Activated CD8-positive, alpha-beta memory T cell treated with anti-CD3 and anti-CD28 coated beads, Interleukin-2, amount 10 ng/mL, durations not matched to agents 7 days and 5 days (primary cell): ENCODE measurements at regions not wholly inside any gene's neighbourhood (a gene's known extent, or its start where the extent isn't known, plus 50 kb on each side); places are given as distances from the start of the nearest gene placed in this dataset.

Experiments used
- ATAC-seq: fragments of 150-1000 bp; cut with Tn5 transposase; one replicate; pipeline ENCODE4 v1.10.0; 2021; ENCODE audit warnings: moderate library complexity
- CTCF ChIA-PET: fragments of 350-600 bp; sonication (Branson Sonifier 250); formaldehyde crosslinking; loops from one replicate; lab custom pipeline; 2021; ENCODE audit warnings: antibody characterized with exemption; lab: Charles Lee
- DNase-seq: peaks from one replicate; pipeline ENCODE4 v3.0.0-alpha.2; 2020
- H3K27ac Mint-ChIP-seq: one replicate; pipeline ENCODE4 v1.8.0; 2021; ENCODE audit warnings: mild to moderate bottlenecking, mixed read lengths
- H3K27me3 Mint-ChIP-seq: one replicate; pipeline ENCODE4 v1.8.0; 2021; ENCODE audit warnings: mixed read lengths
- H3K36me3 Mint-ChIP-seq: one replicate; pipeline ENCODE4 v1.8.0; 2021; ENCODE audit warnings: mild to moderate bottlenecking, mixed read lengths
- H3K4me1 Mint-ChIP-seq: one replicate; pipeline ENCODE4 v1.8.0; 2021; ENCODE audit warnings: mixed read lengths
- H3K4me3 Mint-ChIP-seq: one replicate; pipeline ENCODE4 v1.8.0; 2021; ENCODE audit warnings: mild to moderate bottlenecking, moderate library complexity, mixed read lengths
- H3K9me3 Mint-ChIP-seq: one replicate; pipeline ENCODE4 v1.8.0; 2022; ENCODE audit warnings: low read depth, mixed read lengths

DNA sequence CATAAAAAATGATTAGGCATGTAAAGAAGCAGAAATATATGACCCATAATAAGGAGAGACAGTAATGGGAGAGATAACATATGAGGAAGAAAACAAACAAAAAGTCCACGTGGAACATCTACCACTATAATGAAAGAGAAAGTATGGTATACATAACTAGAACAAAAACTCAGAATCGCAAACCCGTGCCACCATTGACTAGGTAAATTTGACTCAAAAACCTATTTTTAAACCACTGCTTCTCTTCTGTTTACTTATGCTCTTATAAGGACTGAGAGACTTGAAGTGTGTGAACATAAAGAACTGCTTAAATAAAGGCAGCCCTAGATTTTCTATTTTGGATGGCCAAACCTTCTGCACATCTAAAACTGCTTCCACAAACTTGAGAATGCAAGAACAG lies 330.7 kb downstream of the CAAP1 start:
- H3K27me3 Mint-ChIP-seq: no peaks in the 10 kb centered on the region
- no peak overlapping the region for H3K4me3 Mint-ChIP-seq
- no peaks in the 10 kb centered on the region for H3K36me3 Mint-ChIP-seq
- no peaks in the 10 kb centered on the region for H3K4me1 Mint-ChIP-seq
- CTCF ChIA-PET: no interaction called here
- H3K27ac Mint-ChIP-seq: no peak overlapping the region
- H3K9me3 Mint-ChIP-seq: peaks cover 7% of the 10 kb centered on the region
- DNase-seq (no peak), ATAC-seq (no peak)

DNA sequence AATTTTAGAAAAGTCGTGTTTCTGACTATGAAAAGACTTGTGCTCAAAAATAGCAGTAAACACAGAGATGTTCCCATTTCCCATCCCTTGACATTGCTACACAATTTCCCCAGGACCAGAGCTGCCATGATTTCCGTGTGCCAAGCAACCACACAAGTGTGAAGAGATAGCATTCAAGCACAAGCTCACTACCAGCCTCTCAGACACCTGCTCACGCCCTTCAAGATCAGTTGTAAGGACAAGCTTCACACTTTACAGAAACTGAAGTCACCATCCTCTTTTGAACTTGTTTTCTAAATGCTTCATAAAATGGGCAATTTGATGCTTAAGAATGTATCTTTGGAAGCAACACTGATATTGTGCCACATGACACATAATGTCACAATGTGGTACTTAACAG lies 333.1 kb downstream of the CAAP1 start:
- Mint-ChIP-seq H3K9me3 (peaks cover 13% of the 10 kb centered on the region), H3K4me1 (no peaks in the 10 kb centered on the region), H3K27me3 (no peaks in the 10 kb centered on the region), H3K27ac (no peak overlapping the region), H3K4me3 (no peak overlapping the region), H3K36me3 (no peaks in the 10 kb centered on the region)
- CTCF ChIA-PET: no interaction called here
- ATAC-seq: no peak
- no peak for DNase-seq

- Mint-ChIP-seq H3K27ac (no peak overlapping the region), H3K4me1 (no peaks in the 10 kb centered on the region), H3K9me3 (peaks cover 7% of the 10 kb centered on the region), H3K27me3 (no peaks in the 10 kb centered on the region), H3K36me3 (no peaks in the 10 kb centered on the region), H3K4me3 (no peak overlapping the region)
- CTCF ChIA-PET: no interaction called here
- DNase-seq (no peak), ATAC-seq (no peak)
Observed at GRCh38 chr9:26551971-26552370, 340.6 kb downstream of the CAAP1 start.

- Mint-ChIP-seq H3K27ac (no peak overlapping the region), H3K9me3 (peaks cover 6% of the 10 kb centered on the region), H3K36me3 (no peaks in the 10 kb centered on the region), H3K4me3 (no peak overlapping the region), H3K27me3 (no peaks in the 10 kb centered on the region), H3K4me1 (no peaks in the 10 kb centered on the region)
- DNase-seq (no peak), ATAC-seq (no peak)
- CTCF ChIA-PET: no interaction called here
Observed at GRCh38 chr9:26551451-26551850, 341.2 kb downstream of the CAAP1 start.

DNA sequence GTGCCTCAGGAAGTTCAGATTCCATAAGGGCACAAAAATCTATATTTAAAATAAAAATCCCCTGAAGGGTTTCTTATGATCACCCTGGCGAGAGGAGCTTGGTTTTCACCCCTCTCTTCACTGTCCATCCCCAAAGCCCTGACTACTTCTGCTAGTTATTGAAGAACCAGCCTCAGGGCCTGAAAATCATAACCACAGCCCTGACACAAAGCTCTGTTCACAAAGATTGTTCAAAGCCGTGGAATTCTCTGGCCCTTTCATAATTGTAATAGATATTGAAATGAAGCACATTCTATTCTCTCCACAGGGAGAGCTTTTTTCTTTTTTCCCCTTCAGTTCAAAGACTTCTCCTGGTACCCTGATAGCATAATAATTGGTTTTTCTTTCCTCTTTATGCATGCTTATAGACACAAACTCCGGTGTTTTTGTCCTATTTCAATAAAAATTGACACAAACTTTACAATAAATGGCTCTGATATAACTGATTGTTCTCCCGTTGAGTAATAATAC lies 343.8 kb downstream of the CAAP1 start:
- CTCF ChIA-PET: no interaction called here
- Mint-ChIP-seq H3K27ac (no peak overlapping the region), H3K36me3 (no peaks in the 10 kb centered on the region), H3K4me1 (no peaks in the 10 kb centered on the region), H3K4me3 (no peak overlapping the region), H3K9me3 (no peaks in the 10 kb centered on the region), H3K27me3 (no peaks in the 10 kb centered on the region)
- DNase-seq (no peak), ATAC-seq (no peak)

GRCh38 chr9:26539867-26540493 lies 352.6 kb downstream of the CAAP1 start:
- Mint-ChIP-seq H3K9me3 (peaks cover 8% of the 10 kb centered on the region), H3K4me3 (no peak overlapping the region), H3K4me1 (no peaks in the 10 kb centered on the region), H3K36me3 (no peaks in the 10 kb centered on the region), H3K27me3 (no peaks in the 10 kb centered on the region), H3K27ac (no peak overlapping the region)
- CTCF ChIA-PET: no interaction called here
- ATAC-seq: no peak
- DNase-seq: no peak

GRCh38 chr9:26537211-26537610 lies 355.4 kb downstream of the CAAP1 start:
- DNase-seq: no peak
- H3K27me3 Mint-ChIP-seq: no peaks in the 10 kb centered on the region

DNA sequence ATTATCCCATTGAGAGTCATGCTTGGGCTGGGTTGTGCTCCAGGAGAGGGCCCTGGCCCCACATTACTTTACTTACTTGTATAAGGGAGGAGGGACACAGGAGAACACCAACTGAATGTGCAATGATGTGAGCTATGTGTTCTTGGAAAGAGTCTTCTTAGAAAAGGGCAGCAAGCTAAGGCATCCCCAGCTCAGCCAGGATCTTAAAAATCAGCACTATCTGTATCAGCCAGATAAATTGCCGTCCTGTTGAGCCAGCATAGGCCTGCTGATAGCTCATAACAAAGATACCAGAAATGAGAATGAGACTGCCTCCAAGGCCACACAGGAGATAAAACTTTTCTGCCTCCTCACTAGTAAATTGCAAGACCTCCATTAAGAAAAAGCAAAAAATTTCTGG lies 357.5 kb downstream of the CAAP1 start:
- H3K27me3 Mint-ChIP-seq: no peaks in the 10 kb centered on the region
- H3K36me3 Mint-ChIP-seq: no peaks in the 10 kb centered on the region
- CTCF ChIA-PET: no interaction called here
- H3K27ac Mint-ChIP-seq: no peak overlapping the region
- H3K4me3 Mint-ChIP-seq: no peak overlapping the region
- no peak for ATAC-seq
- no peaks in the 10 kb centered on the region for H3K4me1 Mint-ChIP-seq
- no peak for DNase-seq
- H3K9me3 Mint-ChIP-seq: peaks cover 4% of the 10 kb centered on the region

More at GRCh38 chr9:26537211-26537610, 355.4 kb downstream of the CAAP1 start:
- H3K9me3 Mint-ChIP-seq: peaks cover 8% of the 10 kb centered on the region
- H3K36me3 Mint-ChIP-seq: no peaks in the 10 kb centered on the region
- H3K4me3 Mint-ChIP-seq: no peak overlapping the region
- H3K4me1 Mint-ChIP-seq: no peaks in the 10 kb centered on the region
- CTCF ChIA-PET: no interaction called here
- H3K27ac Mint-ChIP-seq: no peak overlapping the region
- ATAC-seq: no peak

DNA sequence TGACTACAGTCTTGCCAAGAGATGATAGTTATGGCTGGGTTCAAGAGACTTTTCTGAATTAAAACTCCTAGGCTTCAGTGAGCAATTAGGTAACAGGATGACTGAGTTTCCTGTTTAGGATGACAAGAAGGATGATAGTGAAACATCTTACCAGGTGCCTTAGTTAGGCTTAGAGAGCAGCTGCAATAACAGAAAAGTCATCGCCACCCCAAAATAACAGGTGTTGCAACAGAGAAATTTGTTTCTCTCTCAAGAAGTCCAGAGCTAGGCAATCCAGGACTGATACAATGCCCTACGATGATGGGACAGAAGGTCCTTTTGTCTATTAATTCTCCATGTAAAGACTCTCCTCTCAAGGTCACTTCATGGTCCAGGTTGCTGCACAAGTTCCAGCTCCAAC lies 361.8 kb downstream of the CAAP1 start:
- DNase-seq (no peak), ATAC-seq (no peak)
- no peaks in the 10 kb centered on the region for H3K27me3 Mint-ChIP-seq
- H3K4me3 Mint-ChIP-seq: no peak overlapping the region
- CTCF ChIA-PET: no interaction called here
- no peak overlapping the region for H3K27ac Mint-ChIP-seq
- peaks cover 6% of the 10 kb centered on the region for H3K9me3 Mint-ChIP-seq
- H3K4me1 Mint-ChIP-seq: no peaks in the 10 kb centered on the region
- H3K36me3 Mint-ChIP-seq: no peaks in the 10 kb centered on the region

DNA sequence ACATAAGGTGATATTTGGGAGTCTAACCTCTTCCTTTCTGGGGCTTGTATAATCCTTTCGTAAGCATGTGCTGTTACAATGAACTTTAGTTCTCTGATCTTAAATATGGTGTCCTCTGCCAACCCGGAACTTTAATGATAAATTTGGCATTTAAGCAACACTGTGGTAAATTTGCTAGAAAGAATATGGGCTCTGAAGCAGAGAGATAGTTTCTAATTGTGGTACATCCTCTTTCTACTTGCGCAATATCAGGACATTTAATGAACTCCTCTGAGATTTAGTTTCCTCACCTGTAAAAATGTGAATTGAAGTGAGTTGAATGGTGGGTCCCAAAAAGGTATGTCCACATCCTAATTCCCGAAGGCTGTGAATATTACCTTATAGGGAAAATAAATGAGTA lies 364.7 kb downstream of the CAAP1 start:
- Mint-ChIP-seq H3K27me3 (no peaks in the 10 kb centered on the region), H3K4me1 (no peaks in the 10 kb centered on the region), H3K4me3 (no peak overlapping the region), H3K9me3 (peaks cover 6% of the 10 kb centered on the region), H3K36me3 (no peaks in the 10 kb centered on the region), H3K27ac (no peak overlapping the region)
- CTCF ChIA-PET: no interaction called here
- ATAC-seq (no peak), DNase-seq (no peak)

- H3K4me3 Mint-ChIP-seq: no peak overlapping the region
- ATAC-seq: no peak
- H3K27me3 Mint-ChIP-seq: no peaks in the 10 kb centered on the region
- H3K27ac Mint-ChIP-seq: no peak overlapping the region
- no peaks in the 10 kb centered on the region for H3K36me3 Mint-ChIP-seq
- DNase-seq: no peak
- CTCF ChIA-PET: no interaction called here
- no peaks in the 10 kb centered on the region for H3K4me1 Mint-ChIP-seq
- H3K9me3 Mint-ChIP-seq: peaks cover 2% of the 10 kb centered on the region
Observed at GRCh38 chr9:26524267-26524666, 368.3 kb downstream of the CAAP1 start.

DNA sequence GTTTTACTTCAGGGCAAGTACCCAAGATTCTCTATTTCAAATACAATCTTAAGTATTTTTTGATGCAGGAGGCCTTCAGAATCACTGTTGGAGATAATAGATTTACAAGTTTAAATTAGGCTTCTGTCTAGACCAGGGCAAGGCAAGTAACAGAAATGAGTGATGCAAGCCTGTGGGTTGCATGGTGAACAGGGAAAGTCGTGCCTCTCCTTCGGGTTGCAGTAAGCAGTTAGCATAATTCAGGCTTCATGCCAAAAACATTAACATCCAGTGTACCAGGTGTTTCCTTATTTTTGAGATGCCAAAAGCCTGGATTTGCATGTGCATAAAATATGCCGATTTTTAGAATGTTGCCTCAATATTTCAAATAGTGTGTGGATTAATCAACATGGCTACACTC lies 369.0 kb downstream of the CAAP1 start:
- no peak overlapping the region for H3K4me3 Mint-ChIP-seq
- H3K9me3 Mint-ChIP-seq: peaks cover 2% of the 10 kb centered on the region
- H3K4me1 Mint-ChIP-seq: no peaks in the 10 kb centered on the region
- no peak for ATAC-seq
- no peak overlapping the region for H3K27ac Mint-ChIP-seq
- CTCF ChIA-PET: no interaction called here
- H3K27me3 Mint-ChIP-seq: no peaks in the 10 kb centered on the region
- no peaks in the 10 kb centered on the region for H3K36me3 Mint-ChIP-seq
- DNase-seq: no peak

GRCh38 chr9:26520141-26520540 lies 372.5 kb downstream of the CAAP1 start:
- no peak for ATAC-seq
- Mint-ChIP-seq H3K9me3 (no peaks in the 10 kb centered on the region), H3K4me1 (no peaks in the 10 kb centered on the region), H3K4me3 (no peak overlapping the region), H3K27ac (no peak overlapping the region), H3K27me3 (no peaks in the 10 kb centered on the region), H3K36me3 (no peaks in the 10 kb centered on the region)
- CTCF ChIA-PET: no interaction called here
- no peak for DNase-seq

- CTCF ChIA-PET: no interaction called here
Observed at GRCh38 chr9:26516773-26517343, 375.7 kb downstream of the CAAP1 start.

More at GRCh38 chr9:26516773-26517343, 375.7 kb downstream of the CAAP1 start:
- Mint-ChIP-seq H3K4me1 (no peaks in the 10 kb centered on the region), H3K27me3 (no peaks in the 10 kb centered on the region), H3K4me3 (no peak overlapping the region), H3K27ac (no peak overlapping the region), H3K9me3 (peaks cover 6% of the 10 kb centered on the region), H3K36me3 (no peaks in the 10 kb centered on the region)
- DNase-seq (no peak), ATAC-seq (no peak)
